Astrocyte (in vitro differentiated cells and primary cell): ENCODE measurements at regions not wholly inside any gene's neighbourhood (a gene's known extent, or its start where the extent isn't known, plus 50 kb on each side); places are given as distances from the start of the nearest gene placed in this dataset.

Source experiments
- DNase-seq: peaks from one replicate; pipeline ENCODE4 v3.0.0-alpha.2; 2010; ENCODE audit warnings: low read depth
- FAIRE-seq: peaks from 2 replicates; lab custom pipeline; 2011; peaks lifted over from hg19 to GRCh38; lab: Jason Lieb, UNC
- H2AFZ ChIP-seq: 2 replicates; pipeline ENCODE4 v1.6.0; 2012; ENCODE audit warnings: low read depth, low read length, inconsistent platforms
- H3K27ac ChIP-seq: 2 replicates; pipeline ENCODE4 v1.5.1; 2011; ENCODE audit warnings: low read depth, low read length, inconsistent platforms
- H3K27me3 ChIP-seq: 2 replicates; pipeline ENCODE4 v1.6.0; 2011; ENCODE audit warnings: low read length, inconsistent platforms; ENCODE audit not compliant: insufficient read depth
- H3K36me3 ChIP-seq: 2 replicates; pipeline ENCODE4 v1.5.1; 2011; ENCODE audit warnings: low read length, inconsistent platforms; ENCODE audit not compliant: insufficient read depth
- H3K4me1 ChIP-seq: 2 replicates; pipeline ENCODE4 v1.5.1; 2011; ENCODE audit warnings: low read length, inconsistent platforms; ENCODE audit not compliant: insufficient read depth
- H3K4me2 ChIP-seq: 2 replicates; pipeline ENCODE4 v1.6.0; 2012; ENCODE audit warnings: low read length, inconsistent platforms
- H3K4me3 ChIP-seq: 2 replicates; pipeline ENCODE4 v1.5.1; 2011; ENCODE audit warnings: low read depth, mild to moderate bottlenecking, low read length, inconsistent platforms; ENCODE audit not compliant: insufficient read depth
- H3K79me2 ChIP-seq: 2 replicates; pipeline ENCODE4 v1.6.0; 2012; ENCODE audit warnings: mild to moderate bottlenecking, low read length, inconsistent platforms; ENCODE audit not compliant: insufficient read depth
- H3K9ac ChIP-seq: 2 replicates; pipeline ENCODE4 v1.6.0; 2012; ENCODE audit warnings: mild to moderate bottlenecking, low read length, inconsistent platforms
- H3K9me3 ChIP-seq: 2 replicates; pipeline ENCODE4 v1.5.1; 2012; ENCODE audit warnings: low read depth, mild to moderate bottlenecking, low read length, inconsistent platforms; ENCODE audit not compliant: insufficient read depth
- H4K20me1 ChIP-seq: 2 replicates; pipeline ENCODE4 v1.6.0; 2012; ENCODE audit warnings: low read length, inconsistent platforms; ENCODE audit not compliant: insufficient read depth
- H3K27ac Mint-ChIP-seq: one replicate; pipeline ENCODE4 v1.8.0; 2021; ENCODE audit warnings: mild to moderate bottlenecking, mixed read lengths; ENCODE audit not compliant: unreplicated experiment
- H3K27me3 Mint-ChIP-seq: one replicate; pipeline ENCODE4 v1.8.0; 2021; ENCODE audit warnings: low read depth, mixed read lengths; ENCODE audit not compliant: unreplicated experiment
- H3K36me3 Mint-ChIP-seq: one replicate; pipeline ENCODE4 v1.8.0; 2021; ENCODE audit warnings: low read depth, mixed read lengths; ENCODE audit not compliant: unreplicated experiment
- H3K4me1 Mint-ChIP-seq: one replicate; pipeline ENCODE4 v1.8.0; 2021; ENCODE audit warnings: low read depth, mixed read lengths; ENCODE audit not compliant: unreplicated experiment
- H3K4me3 Mint-ChIP-seq: one replicate; pipeline ENCODE4 v1.8.0; 2021; ENCODE audit warnings: mild to moderate bottlenecking, moderate library complexity, mixed read lengths; ENCODE audit not compliant: unreplicated experiment
- H3K9me3 Mint-ChIP-seq: one replicate; pipeline ENCODE4 v1.8.0; 2021; ENCODE audit warnings: mild to moderate bottlenecking, mixed read lengths; ENCODE audit not compliant: unreplicated experiment
- EZH2 ChIP-seq: IDR thresholded peaks from 2 replicates; pipeline ENCODE4 v1.6.1; 2012; ENCODE audit warnings: mild to moderate bottlenecking, low read length, inconsistent platforms; ENCODE audit not compliant: insufficient read depth
- TF ChIP-seq, protein P1 (sequence below): IDR thresholded peaks from 2 replicates; pipeline ENCODE4 v1.5.1; 2011; ENCODE audit warnings: low read depth, mild to moderate bottlenecking, inconsistent platforms, low read length, moderate library complexity; ENCODE audit not compliant: insufficient read depth

DNA sequence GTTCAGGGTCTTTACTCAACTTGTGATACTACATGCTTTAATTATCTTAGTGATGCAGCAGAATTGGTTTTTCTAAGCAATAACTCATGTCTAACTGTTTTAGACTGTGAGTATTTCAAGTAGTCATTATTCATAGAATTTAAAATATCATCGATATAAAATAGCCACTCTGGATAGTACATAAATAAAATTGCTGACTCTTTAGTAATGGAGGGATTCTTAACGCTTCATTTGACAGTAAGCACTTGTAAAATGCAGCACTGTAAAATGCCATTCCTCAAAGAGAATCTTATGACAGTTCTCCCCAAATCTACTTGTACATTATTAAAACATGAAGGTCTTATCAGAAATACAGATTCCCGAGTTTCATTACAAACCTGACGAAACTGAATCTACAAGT lies 262.8 kb upstream of the LRFN5 start:
- no peaks in the 10 kb centered on the region for H4K20me1 ChIP-seq
- no peak overlapping the region for H3K4me3 ChIP-seq
- no peaks in the 10 kb centered on the region for H3K4me1 ChIP-seq
- no peaks in the 10 kb centered on the region for H3K9me3 ChIP-seq
- no peak overlapping the region for H3K4me3 Mint-ChIP-seq
- no peak for FAIRE-seq
- no peaks in the 10 kb centered on the region for H3K4me1 Mint-ChIP-seq
- H3K27ac ChIP-seq = no peak overlapping the region
- H3K36me3 ChIP-seq = no peaks in the 10 kb centered on the region
- H3K4me2 ChIP-seq = no peak overlapping the region
- DNase-seq = no peak
- no peak overlapping the region for H3K27ac Mint-ChIP-seq
- no peaks in the 10 kb centered on the region for H3K27me3 Mint-ChIP-seq
- TF ChIP-seq, protein P1, sequence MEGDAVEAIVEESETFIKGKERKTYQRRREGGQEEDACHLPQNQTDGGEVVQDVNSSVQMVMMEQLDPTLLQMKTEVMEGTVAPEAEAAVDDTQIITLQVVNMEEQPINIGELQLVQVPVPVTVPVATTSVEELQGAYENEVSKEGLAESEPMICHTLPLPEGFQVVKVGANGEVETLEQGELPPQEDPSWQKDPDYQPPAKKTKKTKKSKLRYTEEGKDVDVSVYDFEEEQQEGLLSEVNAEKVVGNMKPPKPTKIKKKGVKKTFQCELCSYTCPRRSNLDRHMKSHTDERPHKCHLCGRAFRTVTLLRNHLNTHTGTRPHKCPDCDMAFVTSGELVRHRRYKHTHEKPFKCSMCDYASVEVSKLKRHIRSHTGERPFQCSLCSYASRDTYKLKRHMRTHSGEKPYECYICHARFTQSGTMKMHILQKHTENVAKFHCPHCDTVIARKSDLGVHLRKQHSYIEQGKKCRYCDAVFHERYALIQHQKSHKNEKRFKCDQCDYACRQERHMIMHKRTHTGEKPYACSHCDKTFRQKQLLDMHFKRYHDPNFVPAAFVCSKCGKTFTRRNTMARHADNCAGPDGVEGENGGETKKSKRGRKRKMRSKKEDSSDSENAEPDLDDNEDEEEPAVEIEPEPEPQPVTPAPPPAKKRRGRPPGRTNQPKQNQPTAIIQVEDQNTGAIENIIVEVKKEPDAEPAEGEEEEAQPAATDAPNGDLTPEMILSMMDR = no peak
- TF ChIP-seq EZH2 = no peak
- H2AFZ ChIP-seq = no peak overlapping the region
- no peaks in the 10 kb centered on the region for H3K79me2 ChIP-seq
- no peaks in the 10 kb centered on the region for H3K27me3 ChIP-seq
- no peaks in the 10 kb centered on the region for H3K36me3 Mint-ChIP-seq
- H3K9ac ChIP-seq = no peak overlapping the region
- H3K9me3 Mint-ChIP-seq = no peaks in the 10 kb centered on the region

DNA sequence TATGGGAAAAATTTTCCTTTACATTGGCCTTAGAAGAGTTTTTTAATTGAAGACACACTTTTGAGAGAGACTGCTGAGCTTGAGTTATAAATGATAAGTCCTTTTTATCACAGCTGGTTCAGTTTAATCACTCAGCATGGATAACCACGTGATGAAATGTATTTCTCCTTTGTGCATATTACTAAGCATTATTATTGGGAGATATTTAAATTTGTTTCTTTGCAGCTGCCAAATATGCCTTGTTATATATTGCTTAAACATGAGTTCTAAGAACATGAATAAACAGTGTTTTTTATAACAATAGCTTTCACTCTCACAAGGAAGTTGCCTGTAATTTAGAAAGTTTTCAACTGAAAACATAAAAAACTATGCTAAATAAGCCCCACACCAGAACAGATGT lies 293.5 kb upstream of the LRFN5 start:
- Histone ChIP-seq H2AFZ (no peak overlapping the region), H3K9ac (no peak overlapping the region), H3K4me1 (no peaks in the 10 kb centered on the region), H3K27me3 (no peaks in the 10 kb centered on the region), H4K20me1 (no peaks in the 10 kb centered on the region), H3K9me3 (no peaks in the 10 kb centered on the region), H3K36me3 (no peaks in the 10 kb centered on the region), H3K27ac (no peak overlapping the region), H3K4me3 (no peak overlapping the region), H3K79me2 (no peaks in the 10 kb centered on the region), H3K4me2 (no peak overlapping the region)
- Mint-ChIP-seq H3K27me3 (no peaks in the 10 kb centered on the region), H3K4me3 (no peak overlapping the region), H3K9me3 (peaks cover 6% of the 10 kb centered on the region), H3K4me1 (no peaks in the 10 kb centered on the region), H3K36me3 (no peaks in the 10 kb centered on the region), H3K27ac (no peak overlapping the region)
- DNase-seq (no peak), FAIRE-seq (no peak)
- TF ChIP-seq, protein P1 = no peak

DNA sequence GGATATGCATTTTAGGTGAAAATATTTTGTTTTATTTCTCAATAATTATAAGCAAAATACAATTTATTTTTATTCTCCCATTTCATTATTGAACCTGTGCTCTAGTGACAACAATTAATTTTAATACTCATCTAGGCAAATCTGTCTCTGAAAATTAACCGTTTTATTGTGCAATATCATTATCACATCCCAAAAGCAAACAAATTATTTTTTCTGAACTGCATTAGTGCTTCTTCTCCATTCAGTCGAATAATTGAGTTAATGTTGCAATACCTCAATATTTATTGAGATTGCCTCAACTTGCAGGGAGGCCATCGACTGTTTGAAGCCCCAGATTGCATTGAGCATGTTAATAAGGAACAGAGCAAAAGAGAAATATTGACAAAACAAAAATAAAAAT lies 303.2 kb upstream of the LRFN5 start:
- Histone ChIP-seq H3K36me3 (no peaks in the 10 kb centered on the region), H4K20me1 (no peaks in the 10 kb centered on the region), H3K9me3 (no peaks in the 10 kb centered on the region), H3K27ac (no peak overlapping the region), H3K27me3 (no peaks in the 10 kb centered on the region), H2AFZ (no peak overlapping the region), H3K4me2 (no peak overlapping the region), H3K9ac (no peak overlapping the region), H3K4me1 (no peaks in the 10 kb centered on the region), H3K4me3 (no peak overlapping the region), H3K79me2 (no peaks in the 10 kb centered on the region)
- Mint-ChIP-seq H3K4me3 (no peak overlapping the region), H3K4me1 (no peaks in the 10 kb centered on the region), H3K36me3 (no peaks in the 10 kb centered on the region), H3K9me3 (no peaks in the 10 kb centered on the region), H3K27ac (no peak overlapping the region), H3K27me3 (no peaks in the 10 kb centered on the region)
- no peak for FAIRE-seq
- TF ChIP-seq, protein P1 = no peak
- no peak for TF ChIP-seq EZH2
- DNase-seq = no peak
